Panc1 (cell line): ENCODE measurements at regions not wholly inside any gene's neighbourhood (a gene's known extent, or its start where the extent isn't known, plus 50 kb on each side); places are given as distances from the start of the nearest gene placed in this dataset.

Experiments
- ATAC-seq: fragments of 200-7000 bp; cut with Tn5 transposase; 2 replicates; pipeline ENCODE4 v1.9.1; 2020; ENCODE audit warnings: mild to moderate bottlenecking, moderate library complexity
- BruUV-seq: library from RNA; stranded (reverse); fragments of 400-500 nt; replicated peaks from 2 replicates; lab custom pipeline; 2021; lab: Mats Ljungman, UMichigan
- CTCF ChIA-PET: fragments of 300-600 bp; sonication (Branson Sonifier 250); formaldehyde crosslinking; loops from one replicate; lab custom pipeline; 2022; ENCODE audit warnings: antibody characterized with exemption; lab: Charles Lee
- POLR2A ChIA-PET: fragments of 300-600 bp; sonication (Branson Sonifier 250); formaldehyde crosslinking; loops from one replicate; lab custom pipeline; 2022; ENCODE audit warnings: antibody characterized with exemption; lab: Charles Lee
- DNase-seq: peaks from one replicate; pipeline ENCODE4 v3.0.0-alpha.2; 2010; ENCODE audit warnings: low read depth, low spot score
- H3K27ac ChIP-seq: 2 replicates; pipeline ENCODE4 v1.5.1; 2011; ENCODE audit warnings: mild to moderate bottlenecking, low read length, inconsistent platforms
- H3K27me3 ChIP-seq: fragments of 200-500 bp; sonication (Bioruptor generic); 2 replicates; pipeline ENCODE4 v1.6.0; 2014; ENCODE audit warnings: low read length, inconsistent platforms; ENCODE audit not compliant: control insufficient read depth, insufficient read depth
- H3K36me3 ChIP-seq: fragments of 200-500 bp; sonication (Bioruptor generic); 2 replicates; pipeline ENCODE4 v1.5.1; 2014; ENCODE audit warnings: inconsistent platforms, mild to moderate bottlenecking, low read length, moderate library complexity; ENCODE audit not compliant: control insufficient read depth, insufficient read depth
- H3K4me1 ChIP-seq: 2 replicates; pipeline ENCODE4 v1.5.1; 2011; ENCODE audit warnings: inconsistent platforms, mild to moderate bottlenecking, low read length, moderate library complexity; ENCODE audit not compliant: control insufficient read depth, insufficient read depth
- H3K4me3 ChIP-seq, 2 experiments: 2 replicates each; pipeline ENCODE4 v1.5.1; 2011 to 2012; ENCODE audit warnings: low read depth in 2 of 2, low read length in 2 of 2, mild to moderate bottlenecking in 2 of 2, inconsistent platforms in 1 of 2, moderate library complexity in 1 of 2
- H3K9me3 ChIP-seq: fragments of 200-500 bp; sonication (Bioruptor generic); 2 replicates; pipeline ENCODE4 v1.5.1; 2014; ENCODE audit warnings: low read depth, mild to moderate bottlenecking, inconsistent platforms, low read length, moderate library complexity; ENCODE audit not compliant: control insufficient read depth, insufficient read depth
- CTCF ChIP-seq: fragments of 450-650 bp; IDR thresholded peaks from 2 replicates; pipeline ENCODE4 v1.5.1; 2017; ENCODE audit warnings: mild to moderate bottlenecking
- POLR2AphosphoS5 ChIP-seq: IDR thresholded peaks from 2 replicates; pipeline ENCODE4 v1.6.1; 2012; ENCODE audit warnings: mild to moderate bottlenecking, low read depth, low read length, moderate library complexity
- REST ChIP-seq, 2 experiments: IDR thresholded peaks; 2 replicates each; pipeline ENCODE4 v1.6.1; 2011 to 2012; ENCODE audit warnings: low read depth in 2 of 2, control low read depth in 1 of 2, low read length in 1 of 2, mild to moderate bottlenecking in 1 of 2, moderate library complexity in 1 of 2; ENCODE audit not compliant: insufficient read depth in 1 of 2
- SIN3A ChIP-seq: IDR thresholded peaks from 2 replicates; pipeline ENCODE4 v1.6.1; 2012; ENCODE audit warnings: low read depth, mild to moderate bottlenecking, low read length, moderate library complexity, borderline replicate concordance; ENCODE audit not compliant: insufficient read depth
- TCF7L2 ChIP-seq: IDR thresholded peaks from 2 replicates; pipeline ENCODE4 v1.6.1; 2011; ENCODE audit warnings: mild to moderate bottlenecking, low read depth, low read length, inconsistent platforms
- in situ Hi-C: cut with HindIII; loops from 2 replicates; pipeline ENCODE4 v1.10.0; 2016; ENCODE audit warnings: low sequenced_read_pairs, low pct_unique_long_range_greater_than_20kb
- intact Hi-C: fragments of 100-400 bp; cut with micrococcal nuclease; formaldehyde crosslinking; loops from one replicate; pipeline ENCODE4 v1.10.0; 2022; ENCODE audit not compliant: unreplicated experiment

DNA sequence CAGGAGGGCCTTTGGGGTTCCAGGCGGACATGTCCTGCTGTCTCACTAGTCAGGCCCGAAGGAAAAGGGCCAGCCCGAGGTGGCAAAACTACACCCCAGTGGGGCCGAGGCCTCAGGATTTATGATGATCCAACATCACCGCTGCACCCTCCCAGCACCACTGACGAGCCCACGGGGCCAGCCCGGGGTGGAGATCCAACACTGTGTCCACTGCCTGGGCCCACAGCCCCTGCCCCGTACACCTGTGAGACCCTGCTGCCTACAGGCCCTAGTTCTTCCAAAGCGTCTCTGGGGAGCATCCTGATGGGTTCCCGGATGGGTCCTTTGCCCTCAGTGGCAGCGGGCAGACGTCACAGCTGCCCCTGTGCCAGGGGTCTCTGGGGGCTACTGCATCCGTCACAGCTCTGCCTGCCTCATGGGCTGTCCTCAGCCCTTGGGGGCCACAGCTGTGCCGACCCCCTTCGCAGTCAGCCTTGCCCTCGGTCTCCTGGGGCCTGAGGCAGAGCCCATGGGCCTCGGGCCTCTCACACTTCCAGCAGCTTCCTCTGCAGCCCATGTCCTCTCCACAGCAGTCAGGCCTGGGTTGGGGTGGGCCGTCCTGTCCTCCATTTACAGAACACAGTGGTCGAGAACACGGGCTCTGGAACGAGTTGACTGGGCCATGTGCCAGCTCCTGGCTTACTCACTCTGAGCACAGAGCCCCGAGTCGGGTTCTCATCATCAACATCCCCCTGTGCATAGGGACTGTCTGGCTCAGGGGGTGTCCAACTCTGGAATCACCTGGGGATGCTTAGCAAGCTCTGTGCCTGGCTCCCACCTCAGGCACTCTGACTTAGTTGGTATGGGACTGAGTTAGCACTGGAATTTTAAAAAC lies 64.9 kb downstream of the FOXL3 start:
- POLR2A ChIA-PET: no interaction called here
- Histone ChIP-seq H3K9me3 (no peaks in the 10 kb centered on the region), H3K4me1 (no peaks in the 10 kb centered on the region), H3K27ac (no peak overlapping the region), H3K4me3 (no peak overlapping the region), H3K27me3 (no peaks in the 10 kb centered on the region), H3K36me3 (no peaks in the 10 kb centered on the region)
- no TSS peak for BruUV-seq
- intact Hi-C loops (no loop called here), in situ Hi-C loops (no loop called here)
- ATAC-seq (no peak), DNase-seq (no peak)
- no peak for TF ChIP-seq POLR2AphosphoS5
- CTCF ChIA-PET: no interaction called here

- Histone ChIP-seq H3K9me3 (no peaks in the 10 kb centered on the region), H3K27me3 (no peaks in the 10 kb centered on the region), H3K36me3 (no peaks in the 10 kb centered on the region), H3K4me3 (no peak overlapping the region), H3K27ac (no peak overlapping the region), H3K4me1 (no peaks in the 10 kb centered on the region)
- in situ Hi-C loops (no loop called here), intact Hi-C loops (no loop called here)
- BruUV-seq: no TSS peak
- TF ChIP-seq CTCF (no peak), REST (IDR thresholded peaks at IDR 0.05; ENCODE audit: insufficient read depth in 1 of 2, low read depth in 2 of 2, low read length in 1 of 2) (no peak), POLR2AphosphoS5 (no peak), TCF7L2 (no peak), SIN3A (no peak)
- CTCF ChIA-PET: no interaction called here
- no peak for DNase-seq
- no peak for ATAC-seq
- POLR2A ChIA-PET: no interaction called here
These were observed 65.6 kb downstream of the FOXL3 start for GRCh38 chr7:355568-355967.

GRCh38 chr7:356087-356486 lies 66.1 kb downstream of the FOXL3 start:
- no peak overlapping the region for H3K4me3 ChIP-seq
- ATAC-seq (no peak), DNase-seq (no peak)
- in situ Hi-C loops: no loop called here
- TF ChIP-seq SIN3A: no peak
- TF ChIP-seq POLR2AphosphoS5: no peak
- TF ChIP-seq CTCF: no peak
- no peak for TF ChIP-seq TCF7L2
- no peak for TF ChIP-seq REST (IDR thresholded peaks at IDR 0.05; ENCODE audit: insufficient read depth in 1 of 2, low read depth in 2 of 2, low read length in 1 of 2)
- intact Hi-C loops: no loop called here
- no peaks in the 10 kb centered on the region for H3K36me3 ChIP-seq
- ChIA-PET CTCF (no interaction called here), POLR2A (no interaction called here)
- no peaks in the 10 kb centered on the region for H3K9me3 ChIP-seq
- 0 out of 2 replicates have a peak, but pooled peaks cover 2% of the 10 kb centered on the region for H3K27me3 ChIP-seq
- BruUV-seq: no TSS peak
- H3K4me1 ChIP-seq: no peaks in the 10 kb centered on the region
- H3K27ac ChIP-seq: no peak overlapping the region
